ENCODE measurements at regions not wholly inside any gene's neighbourhood (a gene's known extent, or its start where the extent isn't known, plus 50 kb on each side); places are given as distances from the start of the nearest gene placed in this dataset.
"Not testable (repeated sequence)": the region's sequence is repeated elsewhere in the genome, so short reads cannot be mapped to it uniquely, and the experiment has no call there.

GRCh38 chr20:5686384-5687105 lies 63.7 kb upstream of the SHLD1 start:
- H3K4me1 ChIP-seq, result no peaks in the 10 kb centered on the region
- DNase-seq, result no peak
- intact Hi-C loops (cut with DNase I; ENCODE audit: low total_unique reads), result no loop called here
- no peaks in the 10 kb centered on the region for H3K9me3 ChIP-seq
- no peaks in the 10 kb centered on the region for H3K36me3 ChIP-seq
- H3K4me3 ChIP-seq, result no peak overlapping the region
- TF ChIP-seq POLR2A (IDR thresholded peaks at IDR 0.05) (no peak), CTCF (IDR thresholded peaks at IDR 0.05) (no peak)
- H3K27ac ChIP-seq, result no peak overlapping the region
- H3K27me3 ChIP-seq, result no peaks in the 10 kb centered on the region

GRCh38 chr20:5682556-5682955 lies 67.6 kb upstream of the SHLD1 start:
- H3K27ac ChIP-seq; DNase-seq; H3K36me3 ChIP-seq; H3K9me3 ChIP-seq; H3K4me1 ChIP-seq; H3K27me3 ChIP-seq; intact Hi-C loops (cut with DNase I; ENCODE audit: low total_unique reads); H3K4me3 ChIP-seq: not testable (repeated sequence)

GRCh38 chr20:5680192-5680591 lies 69.4 kb upstream of the GPCPD1 start:
- no peak for TF ChIP-seq POLR2A (IDR thresholded peaks at IDR 0.05)
- TF ChIP-seq CTCF (IDR thresholded peaks at IDR 0.05), result no peak
- Histone ChIP-seq H3K27ac (no peak overlapping the region), H3K9me3 (no peaks in the 10 kb centered on the region), H3K36me3 (no peaks in the 10 kb centered on the region), H3K27me3 (no peaks in the 10 kb centered on the region), H3K4me1 (no peaks in the 10 kb centered on the region), H3K4me3 (no peak overlapping the region)
- no peak for DNase-seq
- intact Hi-C loops (cut with DNase I; ENCODE audit: low total_unique reads), result no loop called here

GRCh38 chr20:5678777-5679176 lies 68.0 kb upstream of the GPCPD1 start:
- Histone ChIP-seq H3K4me1 (no peaks in the 10 kb centered on the region), H3K36me3 (no peaks in the 10 kb centered on the region), H3K4me3 (no peak overlapping the region), H3K27ac (no peak overlapping the region), H3K27me3 (no peaks in the 10 kb centered on the region), H3K9me3 (no peaks in the 10 kb centered on the region)
- TF ChIP-seq POLR2A (IDR thresholded peaks at IDR 0.05) (no peak), CTCF (IDR thresholded peaks at IDR 0.05) (no peak)
- no peak for DNase-seq
- intact Hi-C loops (cut with DNase I; ENCODE audit: low total_unique reads), result no loop called here

GRCh38 chr20:5677944-5678343 lies 67.1 kb upstream of the GPCPD1 start:
- H3K4me1 ChIP-seq; H3K4me3 ChIP-seq; DNase-seq; H3K36me3 ChIP-seq; H3K27me3 ChIP-seq; intact Hi-C loops (cut with DNase I; ENCODE audit: low total_unique reads); H3K9me3 ChIP-seq; H3K27ac ChIP-seq: not testable (repeated sequence)

GRCh38 chr20:5677389-5677788 lies 66.6 kb upstream of the GPCPD1 start:
- intact Hi-C loops (cut with DNase I; ENCODE audit: low total_unique reads), result no loop called here
- Histone ChIP-seq H3K4me3 (no peak overlapping the region), H3K9me3 (no peaks in the 10 kb centered on the region), H3K27ac (no peak overlapping the region), H3K36me3 (no peaks in the 10 kb centered on the region), H3K4me1 (no peaks in the 10 kb centered on the region), H3K27me3 (no peaks in the 10 kb centered on the region)
- TF ChIP-seq CTCF (IDR thresholded peaks at IDR 0.05) (no peak), POLR2A (IDR thresholded peaks at IDR 0.05) (no peak)
- no peak for DNase-seq
